MM.1S (cell line): ENCODE measurements at regions not wholly inside any gene's neighbourhood (a gene's known extent, or its start where the extent isn't known, plus 50 kb on each side); places are given as distances from the start of the nearest gene placed in this dataset.

Experiments used
- DNase-seq: peaks from one replicate; pipeline ENCODE4 v3.0.0-alpha.2; 2015
- H2AFZ ChIP-seq: fragments of 300-600 bp; sonication (generic); 2 replicates; pipeline ENCODE4 v1.6.0; 2016; ENCODE audit warnings: antibody characterized with exemption, low read length
- H3F3A ChIP-seq: fragments of 300-600 bp; sonication (generic); 2 replicates; pipeline ENCODE4 v1.6.1; 2016; ENCODE audit warnings: mild to moderate bottlenecking, antibody characterized with exemption, low read length, moderate library complexity, mixed read lengths; ENCODE audit not compliant: insufficient read depth
- H3K27ac ChIP-seq: fragments of 300-600 bp; sonication (generic); 2 replicates; pipeline ENCODE4 v1.5.1; 2016; ENCODE audit warnings: mild to moderate bottlenecking, low read length
- H3K27me3 ChIP-seq: fragments of 300-600 bp; sonication (generic); replicated peaks from 2 replicates; pipeline ENCODE4 v1.6.0; 2016; ENCODE audit warnings: low read length; ENCODE audit not compliant: insufficient read depth
- H3K36me3 ChIP-seq: fragments of 300-600 bp; sonication (generic); replicated peaks from 2 replicates; pipeline ENCODE4 v1.6.1; 2016; ENCODE audit warnings: mild to moderate bottlenecking, low read length, mixed read lengths; ENCODE audit not compliant: insufficient read depth
- H3K4me1 ChIP-seq: fragments of 300-600 bp; sonication (generic); 2 replicates; pipeline ENCODE4 v1.6.1; 2016; ENCODE audit warnings: low read length, mixed read lengths
- H3K4me2 ChIP-seq: fragments of 300-600 bp; sonication (generic); 2 replicates; pipeline ENCODE4 v1.6.0; 2016; ENCODE audit warnings: low read depth, low read length
- H3K4me3 ChIP-seq: fragments of 300-600 bp; sonication (generic); 2 replicates; pipeline ENCODE4 v1.5.1; 2016; ENCODE audit warnings: low read length, mixed read lengths
- H3K79me2 ChIP-seq: fragments of 300-600 bp; sonication (generic); 2 replicates; pipeline ENCODE4 v1.6.1; 2016; ENCODE audit warnings: mixed run types, low read length, mixed read lengths
- H3K9ac ChIP-seq: fragments of 300-600 bp; sonication (generic); 2 replicates; pipeline ENCODE4 v1.6.1; 2016; ENCODE audit warnings: low read length, mixed read lengths
- H3K9me2 ChIP-seq: fragments of 300-600 bp; sonication (generic); replicated peaks from 2 replicates; pipeline ENCODE4 v1.6.1; 2016; ENCODE audit warnings: mild to moderate bottlenecking, low read length, mixed read lengths; ENCODE audit not compliant: insufficient read depth
- H3K9me3 ChIP-seq: fragments of 300-600 bp; sonication (generic); replicated peaks from 2 replicates; pipeline ENCODE4 v1.6.1; 2016; ENCODE audit warnings: mild to moderate bottlenecking, low read length, mixed read lengths; ENCODE audit not compliant: insufficient read depth
- H4K20me1 ChIP-seq: fragments of 300-600 bp; sonication (generic); 2 replicates; pipeline ENCODE4 v1.6.1; 2016; ENCODE audit warnings: mild to moderate bottlenecking, low read length, moderate library complexity, mixed read lengths; ENCODE audit not compliant: insufficient read depth
- CTCF ChIP-seq: fragments of 300-600 bp; sonication (generic); IDR thresholded peaks from 2 replicates; pipeline ENCODE4 v1.5.1; 2016; ENCODE audit warnings: antibody characterized with exemption, low read length, mixed read lengths
- EZH2 ChIP-seq: fragments of 300-600 bp; sonication (generic); optimal IDR thresholded peaks from 2 replicates; pipeline ENCODE3; 2017; ENCODE audit warnings: low read depth, mild to moderate bottlenecking, antibody characterized with exemption, low read length, mixed read lengths
- EZH2phosphoT487 ChIP-seq: fragments of 300-600 bp; sonication (generic); IDR thresholded peaks from 2 replicates; pipeline ENCODE4 v1.6.1; 2018; ENCODE audit warnings: antibody characterized with exemption, low read length

- Histone ChIP-seq H3K4me2 (no peak overlapping the region), H3K9ac (no peak overlapping the region), H3K27ac (no peak overlapping the region), H3K36me3 (no peaks in the 10 kb centered on the region), H2AFZ (no peak overlapping the region), H3K4me1 (no peaks in the 10 kb centered on the region), H3F3A (no peaks in the 10 kb centered on the region), H3K79me2 (no peaks in the 10 kb centered on the region), H3K9me3 (no peaks in the 10 kb centered on the region), H4K20me1 (no peaks in the 10 kb centered on the region), H3K27me3 (no peaks in the 10 kb centered on the region), H3K4me3 (no peak overlapping the region), H3K9me2 (no peaks in the 10 kb centered on the region)
- TF ChIP-seq EZH2phosphoT487 (no peak), CTCF (no peak), EZH2 (no peak)
- no peak for DNase-seq
These were observed 98.1 kb upstream of the GALNT5 start for GRCh38 chr2:157159221-157159934.

DNA sequence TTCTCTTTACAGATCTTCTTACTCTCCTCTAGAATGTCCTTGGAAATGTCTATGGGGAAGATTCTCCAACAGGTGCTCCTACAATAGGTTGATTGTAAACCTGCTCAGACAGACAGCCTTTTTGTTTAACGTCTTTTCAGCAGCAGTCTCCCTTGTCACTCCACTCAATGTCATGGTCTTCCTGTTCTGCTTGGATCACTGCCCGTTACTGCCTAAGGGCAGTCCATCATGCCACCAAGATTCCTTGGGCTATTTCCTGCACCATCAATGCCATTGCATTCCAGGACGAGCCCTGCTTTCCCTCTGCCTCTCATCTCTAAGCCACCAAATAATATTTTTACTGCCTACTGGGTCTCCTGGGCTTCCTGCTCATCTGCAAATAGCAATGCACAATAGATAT, 97.4 kb upstream of the GALNT5 start:
- no peaks in the 10 kb centered on the region for H3K9me2 ChIP-seq
- H3F3A ChIP-seq, result no peaks in the 10 kb centered on the region
- H3K27me3 ChIP-seq, result no peaks in the 10 kb centered on the region
- no peak for DNase-seq
- H2AFZ ChIP-seq, result no peak overlapping the region
- no peak overlapping the region for H3K4me2 ChIP-seq
- H4K20me1 ChIP-seq, result no peaks in the 10 kb centered on the region
- H3K9me3 ChIP-seq, result no peaks in the 10 kb centered on the region
- H3K27ac ChIP-seq, result no peak overlapping the region
- TF ChIP-seq EZH2, result no peak
- TF ChIP-seq CTCF, result no peak
- no peak for TF ChIP-seq EZH2phosphoT487
- H3K4me3 ChIP-seq, result no peak overlapping the region
- H3K4me1 ChIP-seq, result no peaks in the 10 kb centered on the region
- no peak overlapping the region for H3K9ac ChIP-seq
- H3K36me3 ChIP-seq, result no peaks in the 10 kb centered on the region
- H3K79me2 ChIP-seq, result no peaks in the 10 kb centered on the region

DNA sequence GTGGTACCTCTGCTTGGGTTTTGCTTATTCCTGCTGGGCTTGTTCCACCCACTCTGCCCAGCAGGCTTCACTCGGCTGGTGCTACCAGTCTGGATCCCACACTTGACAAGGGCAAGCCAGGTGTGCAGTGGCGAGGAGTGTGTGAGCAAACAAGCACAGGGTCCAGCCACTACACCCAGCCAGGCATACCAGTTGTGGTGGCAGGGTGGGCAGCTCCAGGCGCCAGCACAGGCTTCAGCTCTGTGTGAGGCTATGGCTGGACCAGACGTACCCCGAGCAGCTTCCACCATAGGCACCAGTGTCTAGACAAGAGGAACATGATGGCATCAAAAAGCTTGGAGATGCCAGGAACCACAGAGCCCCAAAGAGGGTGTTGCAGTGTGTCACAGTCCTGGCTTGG, 93.1 kb upstream of the GALNT5 start:
- Histone ChIP-seq H3K4me3 (no peak overlapping the region), H3K9me3 (no peaks in the 10 kb centered on the region), H3K4me2 (no peak overlapping the region), H3K27ac (no peak overlapping the region), H3K4me1 (no peaks in the 10 kb centered on the region), H3K36me3 (no peaks in the 10 kb centered on the region), H3K9ac (no peak overlapping the region), H3K9me2 (no peaks in the 10 kb centered on the region), H3F3A (no peaks in the 10 kb centered on the region), H2AFZ (no peak overlapping the region), H3K79me2 (no peaks in the 10 kb centered on the region), H4K20me1 (no peaks in the 10 kb centered on the region), H3K27me3 (no peaks in the 10 kb centered on the region)
- TF ChIP-seq EZH2phosphoT487, result no peak
- TF ChIP-seq CTCF, result no peak
- DNase-seq, result no peak
